ENCODE measurements at regions not wholly inside any gene's neighbourhood (a gene's known extent, or its start where the extent isn't known, plus 50 kb on each side); places are given as distances from the start of the nearest gene placed in this dataset.

- DNase-seq (no peak), ATAC-seq (replicated peaks) (no peak)
- no peaks in the 10 kb centered on the region for H3K36me3 Mint-ChIP-seq (ENCODE audit: insufficient read depth)
- H3K27ac Mint-ChIP-seq = no peak overlapping the region
- H3K9me3 Mint-ChIP-seq = no peaks in the 10 kb centered on the region
- H3K4me1 Mint-ChIP-seq (ENCODE audit: low read depth in 2 of 2) = peaks cover 0 to 7% of the 10 kb centered on the region in 2 donors
- H3K4me3 Mint-ChIP-seq = peak overlapping the region in 1 of 2 donors; percentile 22
- peaks cover 62 to 65% of the 10 kb centered on the region in 2 donors for H3K27me3 Mint-ChIP-seq
Observed at GRCh38 chr1:115139381-115139780, 50.1 kb upstream of the TSPAN2 start.
